Endothelial cell of umbilical vein (primary cell): ENCODE measurements at regions not wholly inside any gene's neighbourhood (a gene's known extent, or its start where the extent isn't known, plus 50 kb on each side); places are given as distances from the start of the nearest gene placed in this dataset.

Experiments used
- POLR2AphosphoS5 ChIP-seq: IDR thresholded peaks from 2 replicates; pipeline ENCODE4 v1.6.1; 2012; ENCODE audit warnings: low read depth, mild to moderate bottlenecking, control low read depth, low read length, moderate library complexity; ENCODE audit not compliant: insufficient read depth
- TF ChIP-seq, protein P1 (sequence below), 2 donors: IDR thresholded peaks; 1 replicate in 1 of 2; 2 replicates in 1 of 2; pipeline ENCODE4 v1.5.1; 2011; ENCODE audit warnings: low read length in 2 of 2, mild to moderate bottlenecking in 2 of 2, moderate library complexity in 2 of 2, control low read depth in 1 of 2, inconsistent platforms in 1 of 2, low read depth in 1 of 2; ENCODE audit not compliant: insufficient read depth in 1 of 2; ENCODE audit errors: extremely low read depth in 1 of 2

DNA sequence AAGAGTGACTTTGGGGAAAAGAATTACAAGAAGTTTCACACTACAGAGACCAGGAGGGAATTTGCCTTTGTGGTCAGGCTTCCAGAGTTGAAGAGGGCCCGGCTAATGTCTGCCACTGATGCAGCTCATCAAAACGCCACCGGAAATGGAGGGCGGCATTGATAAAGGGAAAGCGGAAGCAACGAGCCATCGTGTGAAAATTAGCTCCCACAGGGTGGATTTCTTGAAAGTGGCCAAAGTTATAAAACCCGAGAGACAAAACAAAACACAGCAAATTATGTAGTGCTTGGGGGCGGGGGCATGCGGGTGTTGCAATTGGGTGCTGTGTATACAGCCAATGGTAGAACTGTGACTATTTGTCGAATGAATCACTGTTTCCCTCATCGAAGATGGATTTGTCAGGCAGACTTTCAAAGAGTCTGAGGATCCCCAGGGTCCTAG is 113.0 kb downstream of the ADAMTS15 start:
- TF ChIP-seq, protein P1, sequence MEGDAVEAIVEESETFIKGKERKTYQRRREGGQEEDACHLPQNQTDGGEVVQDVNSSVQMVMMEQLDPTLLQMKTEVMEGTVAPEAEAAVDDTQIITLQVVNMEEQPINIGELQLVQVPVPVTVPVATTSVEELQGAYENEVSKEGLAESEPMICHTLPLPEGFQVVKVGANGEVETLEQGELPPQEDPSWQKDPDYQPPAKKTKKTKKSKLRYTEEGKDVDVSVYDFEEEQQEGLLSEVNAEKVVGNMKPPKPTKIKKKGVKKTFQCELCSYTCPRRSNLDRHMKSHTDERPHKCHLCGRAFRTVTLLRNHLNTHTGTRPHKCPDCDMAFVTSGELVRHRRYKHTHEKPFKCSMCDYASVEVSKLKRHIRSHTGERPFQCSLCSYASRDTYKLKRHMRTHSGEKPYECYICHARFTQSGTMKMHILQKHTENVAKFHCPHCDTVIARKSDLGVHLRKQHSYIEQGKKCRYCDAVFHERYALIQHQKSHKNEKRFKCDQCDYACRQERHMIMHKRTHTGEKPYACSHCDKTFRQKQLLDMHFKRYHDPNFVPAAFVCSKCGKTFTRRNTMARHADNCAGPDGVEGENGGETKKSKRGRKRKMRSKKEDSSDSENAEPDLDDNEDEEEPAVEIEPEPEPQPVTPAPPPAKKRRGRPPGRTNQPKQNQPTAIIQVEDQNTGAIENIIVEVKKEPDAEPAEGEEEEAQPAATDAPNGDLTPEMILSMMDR (IDR thresholded peaks at IDR 0.05; ENCODE audit: extremely low read depth in 1 of 2, insufficient read depth in 1 of 2, low read depth in 1 of 2, low read length in 2 of 2) = no peak
- no peak for TF ChIP-seq POLR2AphosphoS5
